ENCODE measurements at regions not wholly inside any gene's neighbourhood (a gene's known extent, or its start where the extent isn't known, plus 50 kb on each side); places are given as distances from the start of the nearest gene placed in this dataset.

GRCh38 chr7:80403686-80404241 lies 108.1 kb downstream of the GNAT3 start:
- no peak for DNase-seq

- DNase-seq, result no peak
Observed at GRCh38 chr7:80401708-80402107, 110.2 kb downstream of the GNAT3 start.

- peak; percentile 78 for DNase-seq
Observed at GRCh38 chr7:80393786-80394185, 118.1 kb downstream of the GNAT3 start.

GRCh38 chr7:80392229-80393169 lies 119.4 kb downstream of the GNAT3 start:
- DNase-seq, result peak; percentile 2

- no peak for DNase-seq
Observed at GRCh38 chr7:80387634-80388193, 124.2 kb downstream of the GNAT3 start.

- no peak for DNase-seq
Observed at GRCh38 chr7:80386686-80387085, 125.2 kb downstream of the GNAT3 start.

- DNase-seq, result no peak
Observed at GRCh38 chr7:80385508-80385907, 126.4 kb downstream of the GNAT3 start.

- DNase-seq, result no peak
Observed at GRCh38 chr7:80380957-80381356, 130.9 kb downstream of the GNAT3 start.

GRCh38 chr7:80379034-80379982 lies 132.6 kb downstream of the GNAT3 start:
- DNase-seq, result no peak

GRCh38 chr7:80374321-80374720 lies 137.5 kb downstream of the GNAT3 start:
- DNase-seq, result no peak

- no peak for DNase-seq
Observed at GRCh38 chr7:80373429-80374032, 138.3 kb downstream of the GNAT3 start.

GRCh38 chr7:80372415-80372814 lies 139.4 kb downstream of the GNAT3 start:
- no peak for DNase-seq

GRCh38 chr7:80370587-80370986 lies 141.3 kb downstream of the GNAT3 start:
- DNase-seq, result no peak

- DNase-seq, result no peak
Observed at GRCh38 chr7:80369321-80369720, 142.5 kb downstream of the GNAT3 start.

- DNase-seq, result no peak
Observed at GRCh38 chr7:80362677-80363076, 149.2 kb downstream of the GNAT3 start.

GRCh38 chr7:80362010-80362618 lies 149.8 kb downstream of the GNAT3 start:
- no peak for DNase-seq

GRCh38 chr7:80359476-80359875 lies 152.4 kb downstream of the GNAT3 start:
- no peak for DNase-seq

- DNase-seq, result no peak
Observed at GRCh38 chr7:80359029-80359428, 152.8 kb downstream of the GNAT3 start.

- DNase-seq, result no peak
Observed at GRCh38 chr7:80357530-80357929, 154.3 kb downstream of the GNAT3 start.

- DNase-seq, result no peak
Observed at GRCh38 chr7:80350430-80350829, 161.4 kb downstream of the GNAT3 start.

- DNase-seq, result no peak
Observed at GRCh38 chr7:80348223-80348622, 163.6 kb downstream of the GNAT3 start.

GRCh38 chr7:80347173-80347572 lies 164.7 kb downstream of the GNAT3 start:
- DNase-seq, result no peak
